Heart right ventricle (tissue), 16 donors: ENCODE measurements at regions not wholly inside any gene's neighbourhood (a gene's known extent, or its start where the extent isn't known, plus 50 kb on each side); places are given as distances from the start of the nearest gene placed in this dataset.
A peak's percentile ranks its signal among the peaks of the same experiment; 100 is the strongest.

Experiments
- ATAC-seq, 8 donors: fragments of 200-7000 bp; cut with Tn5 transposase; one replicate each; pipeline ENCODE4 v1.9.1; 2020; ENCODE audit warnings: mild to moderate bottlenecking in 8 of 8, moderate library complexity in 8 of 8, moderate number of reproducible peaks in 1 of 8
- DNase-seq, 2 donors: peaks; one replicate each; pipeline ENCODE4 v3.0.0-alpha.2; 2020
- H3K27ac ChIP-seq, 10 donors: fragments of 200-600 bp; sonication (generic) in 2 of 10; one replicate each; pipeline versions ENCODE4 v1.5.0 to v1.8.0; 2020 to 2022; ENCODE audit warnings: mild to moderate bottlenecking in 3 of 10
- H3K27me3 ChIP-seq, 7 donors: fragments of 200-600 bp; one replicate each; pipeline ENCODE4 v1.8.0; 2021 to 2022; ENCODE audit warnings: mild to moderate bottlenecking in 2 of 7
- H3K36me3 ChIP-seq, 9 donors: fragments of 200-600 bp; sonication (generic) in 1 of 9; one replicate each; pipeline versions ENCODE4 v1.5.0 to v1.8.0; 2020 to 2022; ENCODE audit warnings: mild to moderate bottlenecking in 2 of 9
- H3K4me1 ChIP-seq, 9 donors: fragments of 200-600 bp; sonication (generic) in 1 of 9; one replicate each; pipeline versions ENCODE4 v1.5.0 to v1.8.0; 2020 to 2022; ENCODE audit warnings: mild to moderate bottlenecking in 4 of 9
- H3K4me3 ChIP-seq, 10 donors: fragments of 200-600 bp; sonication (generic) in 2 of 10; one replicate each; pipeline versions ENCODE4 v1.5.0 to v1.8.0; 2020 to 2022; ENCODE audit warnings: mild to moderate bottlenecking in 7 of 10, moderate library complexity in 2 of 10
- H3K9me3 ChIP-seq, 11 donors: fragments of 200-600 bp in 10 of 11; sonication (generic) in 2 of 11; one replicate each; pipeline versions ENCODE4 v1.5.0 to v1.8.0; 2013 to 2022; ENCODE audit warnings: mild to moderate bottlenecking in 2 of 11, control low read depth in 1 of 11, moderate library complexity in 1 of 11
- WGBS, 2 donors: extraction: QIAGEN DNeasy Blood & Tissue Kit; methylation state at CpG; one replicate each; pipeline ENCODE4 v1.1.7; 2013; ENCODE audit warnings: inconsistent platforms in 1 of 2; 5-methylcytosine and 5-hydroxymethylcytosine counted together
- intact Hi-C, 10 donors: fragments of 100-400 bp; cut with DNase I; formaldehyde crosslinking; loops; one replicate each; pipeline versions ENCODE4 v1.11.1 to v1.14.2; 2022
- TF ChIP-seq, protein P1 (sequence below), 9 donors: fragments of 200-600 bp; sonication (generic) in 2 of 9; IDR thresholded peaks; one replicate each; pipeline versions ENCODE4 v1.5.0 to v1.8.0; 2021 to 2022; ENCODE audit warnings: antibody characterized with exemption in 9 of 9, mild to moderate bottlenecking in 5 of 9, moderate library complexity in 1 of 9
- donor health status: Arrhythmogenic right ventricular cardiomyopathy.
- donor health status: ischemic (EF 13 %, LVEDD 7.1; RV severe dilation, severe dysfunction).
- donor health status: healthy with polysubstance abuse.
- donor health status: DM: no; HTN: yes; CAD: no.
- donor health status: DM: no; HTN: no; CAD: no.
- donor health status: ischemic (EF 25% LVEDD 6.9; RV normal size, moderate dysfunction).
- donor health status: ischemic (EF 25% LVEDD 5.7; RV mildly dilated, moderate dysfunction).
- donor health status: healthy.
- donor health status: DM: yes; HTN: yes; CAD: no.
- donor health status: Ischemic cardiomyopathy.
- donor health status: ischemic (EF 35%, LVEDD 5.7; RV mildly dilated, moderate dysfunction).
- donor health status: nonischemic (EF 11% LVEDD 7.7; RV severe dilation, severe dysfunction).
- donor health status: DM: yes; HTN: yes; CAD: no.
- donor health status: PGD.
- donor health status: ischemic (EF 29% LVEDD 5.4; RV normal size, mild dysfunction).
- donor health status: nonischemic (EF 23%, LVEDD 6.1; RV moderate dilation, normal function).

GRCh38 chr16:60820361-60820760 lies 1215.9 kb downstream of the CDH8 start:
- Histone ChIP-seq H3K4me1 (peaks cover 0 to 11% (median 0%) of the 10 kb centered on the region in 9 donors), H3K4me3 (no peak overlapping the region), H3K27me3 (no peaks in the 10 kb centered on the region), H3K36me3 (no peaks in the 10 kb centered on the region), H3K27ac (no peak overlapping the region), H3K9me3 (no peaks in the 10 kb centered on the region)
- no peak for ATAC-seq
- TF ChIP-seq, protein P1, sequence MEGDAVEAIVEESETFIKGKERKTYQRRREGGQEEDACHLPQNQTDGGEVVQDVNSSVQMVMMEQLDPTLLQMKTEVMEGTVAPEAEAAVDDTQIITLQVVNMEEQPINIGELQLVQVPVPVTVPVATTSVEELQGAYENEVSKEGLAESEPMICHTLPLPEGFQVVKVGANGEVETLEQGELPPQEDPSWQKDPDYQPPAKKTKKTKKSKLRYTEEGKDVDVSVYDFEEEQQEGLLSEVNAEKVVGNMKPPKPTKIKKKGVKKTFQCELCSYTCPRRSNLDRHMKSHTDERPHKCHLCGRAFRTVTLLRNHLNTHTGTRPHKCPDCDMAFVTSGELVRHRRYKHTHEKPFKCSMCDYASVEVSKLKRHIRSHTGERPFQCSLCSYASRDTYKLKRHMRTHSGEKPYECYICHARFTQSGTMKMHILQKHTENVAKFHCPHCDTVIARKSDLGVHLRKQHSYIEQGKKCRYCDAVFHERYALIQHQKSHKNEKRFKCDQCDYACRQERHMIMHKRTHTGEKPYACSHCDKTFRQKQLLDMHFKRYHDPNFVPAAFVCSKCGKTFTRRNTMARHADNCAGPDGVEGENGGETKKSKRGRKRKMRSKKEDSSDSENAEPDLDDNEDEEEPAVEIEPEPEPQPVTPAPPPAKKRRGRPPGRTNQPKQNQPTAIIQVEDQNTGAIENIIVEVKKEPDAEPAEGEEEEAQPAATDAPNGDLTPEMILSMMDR (IDR thresholded peaks at IDR 0.05): no peak
- intact Hi-C loops: no loop called here
- DNase-seq: no peak
- 83 to 89% methylated on average over 2 of the region's 2 CpGs for WGBS, 2 donors

DNA sequence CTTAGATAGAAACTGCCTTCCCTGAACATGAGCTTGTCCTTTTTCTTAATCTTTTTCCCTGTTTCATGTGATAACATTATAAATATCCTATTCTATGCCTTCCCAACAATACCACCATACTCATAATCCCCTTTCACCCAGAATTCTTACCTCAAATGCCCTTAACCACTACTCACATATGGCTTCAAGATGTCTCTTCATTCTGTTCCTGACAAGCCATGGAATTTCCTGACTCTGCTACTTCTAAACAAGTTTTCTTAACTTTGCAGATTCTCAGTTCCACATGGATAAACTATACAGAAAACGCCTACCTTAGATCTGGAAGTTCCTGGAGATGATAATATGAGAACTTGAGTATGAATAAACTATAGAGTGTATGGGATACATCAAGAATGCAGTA lies 1217.8 kb downstream of the CDH8 start:
- 66 to 76% methylated on average over 1 of the region's 1 CpG for WGBS, 2 donors
- H3K27ac ChIP-seq: no peak overlapping the region
- TF ChIP-seq, protein P1 (IDR thresholded peaks at IDR 0.05): no peak

GRCh38 chr16:60816461-60816860 lies 1219.8 kb downstream of the CDH8 start:
- Histone ChIP-seq H3K9me3 (no peaks in the 10 kb centered on the region), H3K36me3 (no peaks in the 10 kb centered on the region), H3K4me1 (peaks cover 0 to 17% (median 0%) of the 10 kb centered on the region in 9 donors), H3K27me3 (no peaks in the 10 kb centered on the region), H3K4me3 (no peak overlapping the region), H3K27ac (peak overlapping the region in 5 of 10 donors; percentile 36 to 85 (median 78))
- ATAC-seq (no peak), DNase-seq (no peak)
- intact Hi-C loops: no loop called here
- TF ChIP-seq, protein P1 (IDR thresholded peaks at IDR 0.05): no peak
- WGBS, 2 donors: 88 to 95% methylated on average over 1 of the region's 1 CpG

More for the DNA sequence above, 1217.8 kb downstream of the CDH8 start:
- peaks cover 0 to 12% (median 0%) of the 10 kb centered on the region in 9 donors for H3K4me1 ChIP-seq
- no peaks in the 10 kb centered on the region for H3K27me3 ChIP-seq
- intact Hi-C loops: no loop called here
- no peak for ATAC-seq
- H3K36me3 ChIP-seq: no peaks in the 10 kb centered on the region
- no peaks in the 10 kb centered on the region for H3K9me3 ChIP-seq
- H3K4me3 ChIP-seq: no peak overlapping the region
- no peak for DNase-seq

GRCh38 chr16:60815865-60816264 lies 1220.4 kb downstream of the CDH8 start:
- Histone ChIP-seq H3K27me3 (no peaks in the 10 kb centered on the region), H3K27ac (peak overlapping the region; percentile 31 to 85 (median 59))

More at GRCh38 chr16:60815865-60816264, 1220.4 kb downstream of the CDH8 start:
- intact Hi-C loops: no loop called here
- peaks cover 0 to 23% (median 0%) of the 10 kb centered on the region in 9 donors for H3K4me1 ChIP-seq
- DNase-seq: peak in 1 of 2 donors; percentile 4
- ATAC-seq: peak in 7 of 8 donors; percentile 44 to 81 (median 63)
- H3K9me3 ChIP-seq: no peaks in the 10 kb centered on the region
- TF ChIP-seq, protein P1 (IDR thresholded peaks at IDR 0.05): no peak
- H3K4me3 ChIP-seq: no peak overlapping the region
- 27 to 37% methylated on average over 3 of the region's 3 CpGs for WGBS, 2 donors
- no peaks in the 10 kb centered on the region for H3K36me3 ChIP-seq
